ENCODE measurements at regions not wholly inside any gene's neighbourhood (a gene's known extent, or its start where the extent isn't known, plus 50 kb on each side); places are given as distances from the start of the nearest gene placed in this dataset.
A peak's percentile ranks its signal among the peaks of the same experiment; 100 is the strongest.

DNA sequence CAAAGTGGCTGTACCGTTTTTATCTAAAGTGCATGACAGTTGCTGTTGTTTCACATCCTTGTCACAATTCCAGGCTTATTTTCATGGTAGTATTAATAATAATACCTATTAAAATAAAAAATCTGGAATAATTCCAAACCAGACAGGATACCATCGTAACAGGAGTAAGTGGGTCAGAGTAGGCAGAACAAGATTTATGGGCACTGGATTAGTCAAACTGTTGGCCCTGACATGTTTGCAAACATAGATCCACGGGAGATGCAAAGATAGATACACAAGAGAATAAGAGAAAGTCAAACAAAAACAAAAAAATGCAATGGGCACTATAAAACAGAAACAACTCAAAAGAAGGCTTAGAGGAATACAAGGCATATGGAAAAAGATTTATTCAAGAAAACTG lies 449.5 kb upstream of the HS3ST1 start:
- H3K4me3 ChIP-seq = no peak overlapping the region
- no peak for DNase-seq (ENCODE audit: low read depth in 1 of 2, low spot score in 1 of 2)
- ChIA-PET POLR2A (no interaction called here), CTCF (no interaction called here)
- no peaks in the 10 kb centered on the region for H3K9me3 ChIP-seq
- 4% methylated on average over 3 of the region's 3 CpGs for WGBS (ENCODE audit: missing lambda C conversion rate)
- H3K4me2 ChIP-seq = no peak overlapping the region
- H3K4me1 ChIP-seq = no peaks in the 10 kb centered on the region
- no peak for TF ChIP-seq PBX3 (IDR thresholded peaks at IDR 0.05)
- TF ChIP-seq, protein P1, sequence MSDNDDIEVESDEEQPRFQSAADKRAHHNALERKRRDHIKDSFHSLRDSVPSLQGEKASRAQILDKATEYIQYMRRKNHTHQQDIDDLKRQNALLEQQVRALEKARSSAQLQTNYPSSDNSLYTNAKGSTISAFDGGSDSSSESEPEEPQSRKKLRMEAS (IDR thresholded peaks at IDR 0.05) = no peak
- TF ChIP-seq ZNF302 (CRISPR knock-in tag; IDR thresholded peaks at IDR 0.05) = no peak
- TF ChIP-seq CHD2 (IDR thresholded peaks at IDR 0.05; ENCODE audit: low read length, partially characterized antibody) = no peak
- no peak for TF ChIP-seq SREBF2 (IDR thresholded peaks at IDR 0.05)
- no peak for TF ChIP-seq RFX5 (IDR thresholded peaks at IDR 0.05)
- no peak for TF ChIP-seq POLR2AphosphoS2 (conservative IDR thresholded peaks at IDR 0.05; ENCODE audit: low read length)
- TF ChIP-seq ELK1 (IDR thresholded peaks at IDR 0.05; ENCODE audit: low read depth, low read length) = no peak
- TF ChIP-seq NPAS2 (CRISPR knock-in tag; IDR thresholded peaks at IDR 0.05; ENCODE audit: borderline replicate concordance) = no peak
- no peak for TF ChIP-seq JUN (IDR thresholded peaks at IDR 0.05)
- TF ChIP-seq BCL3 (IDR thresholded peaks at IDR 0.05) = no peak
- TF ChIP-seq NR3C1 (IDR thresholded peaks at IDR 0.05) = no peak
- no peak for ATAC-seq
- FAIRE-seq = no peak
- no peak overlapping the region for H3K27ac ChIP-seq

GRCh38 chr4:11876104-11876503 lies 447.4 kb upstream of the HS3ST1 start:
- H3K27ac ChIP-seq = no peak overlapping the region
- ATAC-seq = no peak

GRCh38 chr4:11869191-11869870 lies 440.6 kb upstream of the HS3ST1 start:
- Histone ChIP-seq H3K4me1 (no peaks in the 10 kb centered on the region), H3K9me3 (no peaks in the 10 kb centered on the region), H3K27ac (no peak overlapping the region), H3K4me2 (no peak overlapping the region), H3K4me3 (no peak overlapping the region)
- 12% methylated on average over 6 of the region's 6 CpGs for WGBS (ENCODE audit: missing lambda C conversion rate)
- FAIRE-seq (no peak), ATAC-seq (no peak), DNase-seq (ENCODE audit: low read depth in 1 of 2, low spot score in 1 of 2) (no peak)
- TF ChIP-seq CHD2 (IDR thresholded peaks at IDR 0.05; ENCODE audit: low read length, partially characterized antibody) (no peak), HDAC2 (IDR thresholded peaks at IDR 0.05) (no peak), POLR2A (IDR thresholded peaks at IDR 0.05; ENCODE audit: low read length) (no peak), RAD21 (conservative IDR thresholded peaks at IDR 0.05 in 1 of 2, IDR thresholded peaks at IDR 0.05 in 1 of 2) (no peak), MAFK (IDR thresholded peaks at IDR 0.05; ENCODE audit: partially characterized antibody) (no peak), ZC3H11A (IDR thresholded peaks at IDR 0.05) (no peak), E2F6 (IDR thresholded peaks at IDR 0.05; ENCODE audit: borderline replicate concordance, low read depth) (no peak), NPAS2 (CRISPR knock-in tag; IDR thresholded peaks at IDR 0.05; ENCODE audit: borderline replicate concordance) (no peak), SREBF2 (IDR thresholded peaks at IDR 0.05) (no peak), ESRRA (IDR thresholded peaks at IDR 0.05; ENCODE audit: borderline replicate concordance, low read length) (no peak), HEYL (CRISPR knock-in tag; IDR thresholded peaks at IDR 0.05) (no peak)
- TF ChIP-seq, protein P2, sequence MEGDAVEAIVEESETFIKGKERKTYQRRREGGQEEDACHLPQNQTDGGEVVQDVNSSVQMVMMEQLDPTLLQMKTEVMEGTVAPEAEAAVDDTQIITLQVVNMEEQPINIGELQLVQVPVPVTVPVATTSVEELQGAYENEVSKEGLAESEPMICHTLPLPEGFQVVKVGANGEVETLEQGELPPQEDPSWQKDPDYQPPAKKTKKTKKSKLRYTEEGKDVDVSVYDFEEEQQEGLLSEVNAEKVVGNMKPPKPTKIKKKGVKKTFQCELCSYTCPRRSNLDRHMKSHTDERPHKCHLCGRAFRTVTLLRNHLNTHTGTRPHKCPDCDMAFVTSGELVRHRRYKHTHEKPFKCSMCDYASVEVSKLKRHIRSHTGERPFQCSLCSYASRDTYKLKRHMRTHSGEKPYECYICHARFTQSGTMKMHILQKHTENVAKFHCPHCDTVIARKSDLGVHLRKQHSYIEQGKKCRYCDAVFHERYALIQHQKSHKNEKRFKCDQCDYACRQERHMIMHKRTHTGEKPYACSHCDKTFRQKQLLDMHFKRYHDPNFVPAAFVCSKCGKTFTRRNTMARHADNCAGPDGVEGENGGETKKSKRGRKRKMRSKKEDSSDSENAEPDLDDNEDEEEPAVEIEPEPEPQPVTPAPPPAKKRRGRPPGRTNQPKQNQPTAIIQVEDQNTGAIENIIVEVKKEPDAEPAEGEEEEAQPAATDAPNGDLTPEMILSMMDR (IDR thresholded peaks at IDR 0.05) = no peak
- CTCF ChIA-PET = no interaction called here
- POLR2A ChIA-PET = no interaction called here

More at GRCh38 chr4:11876104-11876503, 447.4 kb upstream of the HS3ST1 start:
- Histone ChIP-seq H3K4me3 (no peak overlapping the region), H3K4me1 (no peaks in the 10 kb centered on the region), H3K9me3 (no peaks in the 10 kb centered on the region), H3K4me2 (no peak overlapping the region)
- no peak for FAIRE-seq
- ChIA-PET POLR2A (no interaction called here), CTCF (no interaction called here)
- DNase-seq (ENCODE audit: low read depth in 1 of 2, low spot score in 1 of 2) = no peak
- TF ChIP-seq ZFP36 (IDR thresholded peaks at IDR 0.05; ENCODE audit: borderline replicate concordance, partially characterized antibody) (peak; percentile 16), HOXA7 (CRISPR knock-in tag; IDR thresholded peaks at IDR 0.05) (no peak)
